Calu3 (cell line): ENCODE measurements at regions not wholly inside any gene's neighbourhood (a gene's known extent, or its start where the extent isn't known, plus 50 kb on each side); places are given as distances from the start of the nearest gene placed in this dataset.

Experiments used
- BruUV-seq: library from RNA; stranded (reverse); fragments of 400-500 nt; replicated peaks from 2 replicates; lab custom pipeline; 2021; lab: Mats Ljungman, UMichigan
- CTCF ChIA-PET: fragments of 300-600 bp; sonication (Branson Sonifier 250); formaldehyde crosslinking; loops from one replicate; lab custom pipeline; 2022; ENCODE audit warnings: antibody characterized with exemption; lab: Charles Lee
- DNase-seq: peaks from one replicate; pipeline ENCODE4 v3.0.0; 2022
- H3K27ac Mint-ChIP-seq: one replicate; pipeline ENCODE4 v1.8.0; 2022; ENCODE audit warnings: mixed read lengths; ENCODE audit not compliant: unreplicated experiment
- H3K27me3 Mint-ChIP-seq: one replicate; pipeline ENCODE4 v1.8.0; 2022; ENCODE audit warnings: mixed read lengths; ENCODE audit not compliant: unreplicated experiment
- H3K36me3 Mint-ChIP-seq: one replicate; pipeline ENCODE4 v1.8.0; 2022; ENCODE audit warnings: mild to moderate bottlenecking, moderate library complexity, mixed read lengths; ENCODE audit not compliant: insufficient read depth, unreplicated experiment
- H3K4me1 Mint-ChIP-seq: one replicate; pipeline ENCODE4 v1.8.0; 2022; ENCODE audit warnings: mild to moderate bottlenecking, low read depth, mixed read lengths; ENCODE audit not compliant: unreplicated experiment
- H3K4me3 Mint-ChIP-seq: one replicate; pipeline ENCODE4 v1.8.0; 2022; ENCODE audit warnings: mild to moderate bottlenecking, low read depth, moderate library complexity, mixed read lengths; ENCODE audit not compliant: unreplicated experiment
- H3K9me3 Mint-ChIP-seq: one replicate; pipeline ENCODE4 v1.8.0; 2022; ENCODE audit warnings: low read depth, mixed read lengths; ENCODE audit not compliant: unreplicated experiment
- CTCF ChIP-seq: fragments of 200-600 bp; IDR thresholded peaks from one replicate; pipeline ENCODE4 v1.8.0; 2022; ENCODE audit warnings: antibody characterized with exemption; ENCODE audit not compliant: unreplicated experiment
- intact Hi-C: fragments of 100-400 bp; cut with micrococcal nuclease; formaldehyde crosslinking; loops from one replicate; pipeline ENCODE4 v1.10.0; 2022; ENCODE audit not compliant: unreplicated experiment

DNA sequence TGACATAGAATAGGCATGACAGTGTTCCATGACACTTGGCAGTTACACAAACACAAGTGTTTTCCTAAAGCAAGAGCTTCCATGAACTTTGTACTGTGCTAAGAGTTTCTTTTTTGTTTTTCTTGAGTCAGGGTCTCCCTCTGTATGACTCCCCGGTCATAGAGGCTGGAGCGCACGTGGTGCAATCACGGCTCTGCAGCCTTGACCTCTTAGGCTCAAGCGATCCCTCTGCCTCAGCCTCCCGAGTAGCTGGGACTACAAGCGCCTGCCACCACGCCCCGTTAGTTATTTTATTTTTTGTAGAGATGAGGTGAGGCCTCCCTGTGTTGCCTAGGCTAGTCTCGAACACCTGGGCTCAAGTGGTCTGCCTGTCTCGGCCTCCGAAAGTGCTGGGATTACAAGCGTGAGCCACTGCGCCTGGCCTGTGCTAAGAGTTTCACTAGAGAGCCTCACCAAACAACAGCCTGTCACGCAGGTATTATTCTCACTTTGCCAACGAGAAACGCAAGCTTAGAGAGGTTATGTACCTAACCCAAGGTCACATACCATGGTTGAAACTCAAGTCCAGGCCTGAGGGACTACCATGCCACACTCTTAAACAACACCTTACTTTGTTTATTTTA is 355.9 kb downstream of the KLF12 start:
- CTCF ChIA-PET, result interaction anchor here (0.7 kb wide), 1 partner anchor 722 kb away, joined by 3 read pairs; no protein-coding TSS in a partner anchor
- Mint-ChIP-seq H3K36me3 (no peaks in the 10 kb centered on the region), H3K4me1 (no peaks in the 10 kb centered on the region), H3K27me3 (no peaks in the 10 kb centered on the region), H3K4me3 (no peak overlapping the region), H3K27ac (no peak overlapping the region), H3K9me3 (no peaks in the 10 kb centered on the region)
- intact Hi-C loops, result no loop called here
- no peak for TF ChIP-seq CTCF
- BruUV-seq, result no TSS peak
- DNase-seq, result no peak

- Mint-ChIP-seq H3K36me3 (peaks cover 5% of the 10 kb centered on the region), H3K27me3 (no peaks in the 10 kb centered on the region), H3K27ac (no peak overlapping the region), H3K4me1 (peaks cover 6% of the 10 kb centered on the region), H3K4me3 (no peak overlapping the region), H3K9me3 (no peaks in the 10 kb centered on the region)
- intact Hi-C loops, result no loop called here
- no TSS peak for BruUV-seq
- CTCF ChIA-PET, result no interaction called here
- no peak for DNase-seq
- no peak for TF ChIP-seq CTCF
Observed at GRCh38 chr13:73777134-73777533, 357.1 kb downstream of the KLF12 start.

DNA sequence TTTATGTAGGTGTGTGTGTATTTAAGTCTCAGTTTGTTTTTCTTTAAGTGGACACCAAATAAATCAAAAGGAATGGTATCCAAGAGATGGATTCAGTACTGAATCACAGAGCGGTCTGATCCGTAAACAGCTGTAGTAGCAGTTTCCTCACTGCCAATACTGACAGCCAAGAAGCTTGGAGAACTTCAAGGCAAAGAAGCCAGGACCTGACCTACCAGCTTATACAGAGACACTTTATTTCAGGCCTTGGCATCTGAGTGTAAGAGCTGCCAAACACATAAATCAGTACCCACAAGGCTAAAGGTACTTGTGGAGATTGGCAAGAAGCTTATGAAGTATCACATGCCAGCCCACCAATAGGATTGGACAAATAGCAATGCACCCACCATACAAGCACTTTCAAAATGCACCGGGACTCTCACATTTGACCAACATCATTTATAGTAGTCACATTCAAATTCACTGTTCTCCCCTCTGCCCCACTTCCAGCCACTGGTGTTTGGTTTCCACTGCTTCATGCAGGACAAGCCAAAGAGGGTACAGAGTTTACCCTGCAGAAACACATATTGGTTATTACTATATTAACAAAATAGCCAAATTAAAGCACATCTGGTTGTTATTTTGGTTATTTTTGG is 357.9 kb downstream of the KLF12 start:
- Mint-ChIP-seq H3K4me3 (no peak overlapping the region), H3K36me3 (peaks cover 5% of the 10 kb centered on the region), H3K4me1 (peaks cover 7% of the 10 kb centered on the region), H3K27me3 (no peaks in the 10 kb centered on the region), H3K27ac (no peak overlapping the region), H3K9me3 (no peaks in the 10 kb centered on the region)
- no TSS peak for BruUV-seq
- DNase-seq, result no peak
- intact Hi-C loops, result no loop called here
- CTCF ChIA-PET, result no interaction called here
- TF ChIP-seq CTCF, result no peak

DNA sequence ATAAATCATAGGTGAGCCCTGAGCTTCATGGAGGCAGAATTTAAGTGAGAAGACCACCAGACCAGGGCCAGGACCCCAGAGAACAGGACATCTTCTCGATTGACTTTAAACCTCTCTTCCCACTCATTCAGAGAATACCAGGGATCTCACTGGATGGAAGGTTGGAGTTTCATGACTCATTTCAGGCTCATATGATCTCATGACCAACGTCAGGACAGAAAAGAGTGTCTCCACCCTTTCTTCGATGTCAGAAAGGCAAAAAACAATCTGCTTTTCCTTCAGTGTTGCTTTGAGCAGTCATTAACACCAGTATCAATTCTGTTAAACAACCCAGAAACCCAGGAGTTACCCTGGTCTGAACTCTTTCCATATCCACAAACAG is 361.0 kb downstream of the KLF12 start:
- Mint-ChIP-seq H3K4me1 (peaks cover 7% of the 10 kb centered on the region), H3K27me3 (no peaks in the 10 kb centered on the region), H3K4me3 (no peak overlapping the region), H3K36me3 (peaks cover 5% of the 10 kb centered on the region), H3K9me3 (no peaks in the 10 kb centered on the region), H3K27ac (no peak overlapping the region)
- intact Hi-C loops, result no loop called here
- CTCF ChIA-PET, result interaction anchor here (0.6 kb wide), 1 partner anchor 31 kb away, joined by 3 read pairs; no protein-coding TSS in a partner anchor
- no TSS peak for BruUV-seq
- no peak for DNase-seq
- no peak for TF ChIP-seq CTCF
